ENCODE measurements at regions not wholly inside any gene's neighbourhood (a gene's known extent, or its start where the extent isn't known, plus 50 kb on each side); places are given as distances from the start of the nearest gene placed in this dataset.

DNA sequence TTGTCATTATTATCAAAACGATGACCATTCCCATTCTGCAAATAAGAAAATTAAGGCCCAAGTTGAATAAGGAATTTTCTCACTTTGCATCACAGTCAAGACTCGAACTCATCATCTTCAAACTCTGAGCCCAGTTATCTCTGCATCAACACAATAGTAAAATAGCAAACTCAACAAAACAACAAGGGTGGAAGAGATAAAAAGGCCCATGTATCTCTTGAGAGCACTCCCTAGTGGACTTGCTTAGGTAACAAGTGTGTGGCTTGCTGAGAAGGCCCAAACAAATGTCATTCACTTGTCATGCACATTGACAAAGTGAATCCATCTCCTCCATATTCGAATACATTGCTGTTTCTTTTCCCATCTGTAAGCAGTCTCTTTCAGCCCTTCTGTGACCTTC, 412.0 kb upstream of the MAF start:
- no peaks in the 10 kb centered on the region for H3K9me3 ChIP-seq (ENCODE audit: control insufficient read depth, insufficient read depth, low read depth, low read length)
- no peaks in the 10 kb centered on the region for H3K4me1 ChIP-seq (ENCODE audit: control insufficient read depth, insufficient read depth, low read length)
- TF ChIP-seq, protein P1, sequence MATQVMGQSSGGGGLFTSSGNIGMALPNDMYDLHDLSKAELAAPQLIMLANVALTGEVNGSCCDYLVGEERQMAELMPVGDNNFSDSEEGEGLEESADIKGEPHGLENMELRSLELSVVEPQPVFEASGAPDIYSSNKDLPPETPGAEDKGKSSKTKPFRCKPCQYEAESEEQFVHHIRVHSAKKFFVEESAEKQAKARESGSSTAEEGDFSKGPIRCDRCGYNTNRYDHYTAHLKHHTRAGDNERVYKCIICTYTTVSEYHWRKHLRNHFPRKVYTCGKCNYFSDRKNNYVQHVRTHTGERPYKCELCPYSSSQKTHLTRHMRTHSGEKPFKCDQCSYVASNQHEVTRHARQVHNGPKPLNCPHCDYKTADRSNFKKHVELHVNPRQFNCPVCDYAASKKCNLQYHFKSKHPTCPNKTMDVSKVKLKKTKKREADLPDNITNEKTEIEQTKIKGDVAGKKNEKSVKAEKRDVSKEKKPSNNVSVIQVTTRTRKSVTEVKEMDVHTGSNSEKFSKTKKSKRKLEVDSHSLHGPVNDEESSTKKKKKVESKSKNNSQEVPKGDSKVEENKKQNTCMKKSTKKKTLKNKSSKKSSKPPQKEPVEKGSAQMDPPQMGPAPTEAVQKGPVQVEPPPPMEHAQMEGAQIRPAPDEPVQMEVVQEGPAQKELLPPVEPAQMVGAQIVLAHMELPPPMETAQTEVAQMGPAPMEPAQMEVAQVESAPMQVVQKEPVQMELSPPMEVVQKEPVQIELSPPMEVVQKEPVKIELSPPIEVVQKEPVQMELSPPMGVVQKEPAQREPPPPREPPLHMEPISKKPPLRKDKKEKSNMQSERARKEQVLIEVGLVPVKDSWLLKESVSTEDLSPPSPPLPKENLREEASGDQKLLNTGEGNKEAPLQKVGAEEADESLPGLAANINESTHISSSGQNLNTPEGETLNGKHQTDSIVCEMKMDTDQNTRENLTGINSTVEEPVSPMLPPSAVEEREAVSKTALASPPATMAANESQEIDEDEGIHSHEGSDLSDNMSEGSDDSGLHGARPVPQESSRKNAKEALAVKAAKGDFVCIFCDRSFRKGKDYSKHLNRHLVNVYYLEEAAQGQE (IDR thresholded peaks at IDR 0.05; ENCODE audit: insufficient read depth in 1 of 2, low read depth in 2 of 2, low read length in 1 of 2) = no peak
- no peak for TF ChIP-seq SIN3A (IDR thresholded peaks at IDR 0.05; ENCODE audit: borderline replicate concordance, insufficient read depth, low read depth, low read length)
- TF ChIP-seq, protein P2, sequence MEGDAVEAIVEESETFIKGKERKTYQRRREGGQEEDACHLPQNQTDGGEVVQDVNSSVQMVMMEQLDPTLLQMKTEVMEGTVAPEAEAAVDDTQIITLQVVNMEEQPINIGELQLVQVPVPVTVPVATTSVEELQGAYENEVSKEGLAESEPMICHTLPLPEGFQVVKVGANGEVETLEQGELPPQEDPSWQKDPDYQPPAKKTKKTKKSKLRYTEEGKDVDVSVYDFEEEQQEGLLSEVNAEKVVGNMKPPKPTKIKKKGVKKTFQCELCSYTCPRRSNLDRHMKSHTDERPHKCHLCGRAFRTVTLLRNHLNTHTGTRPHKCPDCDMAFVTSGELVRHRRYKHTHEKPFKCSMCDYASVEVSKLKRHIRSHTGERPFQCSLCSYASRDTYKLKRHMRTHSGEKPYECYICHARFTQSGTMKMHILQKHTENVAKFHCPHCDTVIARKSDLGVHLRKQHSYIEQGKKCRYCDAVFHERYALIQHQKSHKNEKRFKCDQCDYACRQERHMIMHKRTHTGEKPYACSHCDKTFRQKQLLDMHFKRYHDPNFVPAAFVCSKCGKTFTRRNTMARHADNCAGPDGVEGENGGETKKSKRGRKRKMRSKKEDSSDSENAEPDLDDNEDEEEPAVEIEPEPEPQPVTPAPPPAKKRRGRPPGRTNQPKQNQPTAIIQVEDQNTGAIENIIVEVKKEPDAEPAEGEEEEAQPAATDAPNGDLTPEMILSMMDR (IDR thresholded peaks at IDR 0.05) = no peak
- no peak overlapping the region for H3K27ac ChIP-seq (ENCODE audit: low read length)
- H3K4me3 ChIP-seq (ENCODE audit: low read depth in 2 of 2, low read length in 2 of 2) = no peak overlapping the region
- no TSS peak for BruUV-seq (replicated peaks)
- ATAC-seq = no peak
- intact Hi-C loops (cut with micrococcal nuclease; ENCODE audit: unreplicated experiment) (no loop called here), in situ Hi-C loops (cut with HindIII; ENCODE audit: low pct_unique_long_range_greater_than_20kb, low sequenced_read_pairs) (no loop called here)
- POLR2A ChIA-PET = no interaction called here
- H3K36me3 ChIP-seq (ENCODE audit: control insufficient read depth, insufficient read depth, low read length) = no peaks in the 10 kb centered on the region; the same call in 1 of the 2 replicates
- CTCF ChIA-PET = no interaction called here
- no peak for DNase-seq (ENCODE audit: low read depth, low spot score)
- no peaks in the 10 kb centered on the region for H3K27me3 ChIP-seq (ENCODE audit: control insufficient read depth, insufficient read depth, low read length)

DNA sequence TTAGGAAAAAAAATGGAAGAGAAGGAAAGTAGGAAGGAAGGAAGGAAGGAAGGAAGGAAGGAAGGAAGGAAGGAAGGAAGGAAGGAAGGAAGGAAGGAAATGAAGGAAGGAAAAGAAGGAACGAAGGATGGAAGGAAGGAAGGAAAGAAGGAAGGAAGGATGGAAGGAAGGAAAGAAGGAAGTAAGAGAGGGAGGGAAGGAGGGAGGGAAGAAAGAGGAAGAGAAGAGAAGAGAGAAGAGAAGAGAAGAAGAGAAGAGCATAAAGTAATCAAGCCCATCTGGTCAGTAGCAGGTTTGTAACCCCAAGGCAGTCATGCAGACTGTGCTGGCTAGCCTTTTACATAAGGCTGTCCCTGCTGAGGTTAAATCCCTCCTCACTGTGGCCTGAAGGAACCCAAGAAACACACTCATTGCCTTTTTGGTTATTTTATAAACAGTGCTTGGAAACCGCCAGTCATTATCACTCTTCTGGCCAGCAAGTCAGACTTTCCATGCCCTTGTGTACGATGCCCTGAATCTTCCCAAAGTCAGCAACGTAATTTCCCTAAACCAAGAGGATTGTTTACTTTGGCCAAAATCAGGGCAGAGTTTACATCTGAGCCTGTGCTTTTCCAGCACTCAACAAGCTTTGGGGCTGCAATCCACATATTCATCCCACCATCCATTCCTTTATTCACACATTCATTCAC, 409.6 kb upstream of the MAF start:
- ATAC-seq (no peak), DNase-seq (ENCODE audit: low read depth, low spot score) (no peak)
- H3K36me3 ChIP-seq (ENCODE audit: control insufficient read depth, insufficient read depth, low read length) = no peaks in the 10 kb centered on the region; the same call in 1 of the 2 replicates
- in situ Hi-C loops (cut with HindIII; ENCODE audit: low pct_unique_long_range_greater_than_20kb, low sequenced_read_pairs) = no loop called here
- no peaks in the 10 kb centered on the region for H3K4me1 ChIP-seq (ENCODE audit: control insufficient read depth, insufficient read depth, low read length)
- no peaks in the 10 kb centered on the region for H3K27me3 ChIP-seq (ENCODE audit: control insufficient read depth, insufficient read depth, low read length)
- POLR2A ChIA-PET = no interaction called here
- intact Hi-C loops (cut with micrococcal nuclease; ENCODE audit: unreplicated experiment) = no loop called here
- CTCF ChIA-PET = no interaction called here
- H3K4me3 ChIP-seq (ENCODE audit: low read depth in 2 of 2, low read length in 2 of 2) = no peak overlapping the region
- H3K27ac ChIP-seq (ENCODE audit: low read length) = no peak overlapping the region
- BruUV-seq (replicated peaks) = no TSS peak
- TF ChIP-seq POLR2AphosphoS5 (IDR thresholded peaks at IDR 0.05; ENCODE audit: low read depth, low read length) (no peak), SIN3A (IDR thresholded peaks at IDR 0.05; ENCODE audit: borderline replicate concordance, insufficient read depth, low read depth, low read length) (no peak), TCF7L2 (IDR thresholded peaks at IDR 0.05; ENCODE audit: low read depth, low read length) (no peak)
- TF ChIP-seq, protein P1 (IDR thresholded peaks at IDR 0.05; ENCODE audit: insufficient read depth in 1 of 2, low read depth in 2 of 2, low read length in 1 of 2) = no peak
- TF ChIP-seq, protein P2 (IDR thresholded peaks at IDR 0.05) = no peak
- H3K9me3 ChIP-seq (ENCODE audit: control insufficient read depth, insufficient read depth, low read depth, low read length) = no peaks in the 10 kb centered on the region
